KMS-11 (cell line): ENCODE measurements at regions not wholly inside any gene's neighbourhood (a gene's known extent, or its start where the extent isn't known, plus 50 kb on each side); places are given as distances from the start of the nearest gene placed in this dataset.

Experiments used
- H2AFZ ChIP-seq: fragments of 200-600 bp; sonication (generic); 2 replicates; pipeline ENCODE4 v1.6.1; 2016; ENCODE audit warnings: antibody characterized with exemption, mixed run types, low read depth
- H3K27ac ChIP-seq: fragments of 200-600 bp; sonication (generic); 2 replicates; pipeline ENCODE4 v1.6.1; 2016; ENCODE audit warnings: mild to moderate bottlenecking, mixed run types
- H3K27me3 ChIP-seq: fragments of 200-600 bp; sonication (generic); 2 replicates; pipeline ENCODE4 v1.6.1; 2017; ENCODE audit warnings: mild to moderate bottlenecking, low read depth, mixed run types, moderate library complexity; ENCODE audit not compliant: insufficient read depth
- H3K36me3 ChIP-seq: fragments of 200-600 bp; sonication (generic); 2 replicates; pipeline ENCODE4 v1.6.1; 2017; ENCODE audit warnings: mild to moderate bottlenecking, mixed run types; ENCODE audit not compliant: insufficient read depth
- H3K4me1 ChIP-seq: fragments of 200-600 bp; sonication (generic); 2 replicates; pipeline ENCODE4 v1.6.1; 2016; ENCODE audit warnings: mild to moderate bottlenecking, low read depth, mixed run types; ENCODE audit not compliant: poor library complexity, severe bottlenecking
- H3K4me2 ChIP-seq: fragments of 200-600 bp; sonication (generic); 2 replicates; pipeline ENCODE4 v1.7.0; 2016; ENCODE audit warnings: mild to moderate bottlenecking, mixed run types
- H3K4me3 ChIP-seq: fragments of 200-600 bp; sonication (generic); IDR thresholded peaks from 2 replicates; pipeline ENCODE4 v1.6.1; 2017; ENCODE audit warnings: low read depth, low read length, mixed read lengths; ENCODE audit not compliant: insufficient read depth
- H3K79me2 ChIP-seq: fragments of 200-600 bp; sonication (generic); 2 replicates; pipeline ENCODE4 v1.6.1; 2016; ENCODE audit warnings: low read depth, mixed run types; ENCODE audit not compliant: insufficient read depth
- H3K9ac ChIP-seq: fragments of 200-600 bp; sonication (generic); 2 replicates; pipeline ENCODE4 v1.6.1; 2016; ENCODE audit warnings: mild to moderate bottlenecking, mixed run types
- H4K20me1 ChIP-seq: fragments of 200-600 bp; sonication (generic); 2 replicates; pipeline ENCODE4 v1.6.1; 2016; ENCODE audit warnings: mild to moderate bottlenecking, mixed run types; ENCODE audit not compliant: insufficient read depth
- CTCF ChIP-seq: fragments of 200-600 bp; sonication (generic); conservative IDR thresholded peaks from 2 replicates; pipeline ENCODE4 v1.6.1; 2017; ENCODE audit warnings: low read depth, mild to moderate bottlenecking, antibody characterized with exemption, low read length, moderate library complexity, mixed read lengths

GRCh38 chr2:217329023-217329431 lies 469.2 kb upstream of the TNP1 start:
- Histone ChIP-seq H3K36me3 (no peaks in the 10 kb centered on the region), H3K9ac (no peak overlapping the region), H3K27me3 (no peaks in the 10 kb centered on the region), H3K4me3 (no peak overlapping the region), H4K20me1 (no peaks in the 10 kb centered on the region), H2AFZ (no peak overlapping the region), H3K27ac (no peak overlapping the region), H3K4me2 (no peak overlapping the region), H3K79me2 (no peaks in the 10 kb centered on the region), H3K4me1 (no peaks in the 10 kb centered on the region)
- TF ChIP-seq CTCF, result no peak

- H3K27me3 ChIP-seq, result no peaks in the 10 kb centered on the region
- no peaks in the 10 kb centered on the region for H4K20me1 ChIP-seq
- H3K9ac ChIP-seq, result no peak overlapping the region
- H3K79me2 ChIP-seq, result no peaks in the 10 kb centered on the region
- H3K4me1 ChIP-seq, result no peaks in the 10 kb centered on the region
- H3K27ac ChIP-seq, result no peak overlapping the region
- H3K4me3 ChIP-seq, result no peak overlapping the region
- H3K4me2 ChIP-seq, result no peak overlapping the region
- H2AFZ ChIP-seq, result no peak overlapping the region
- H3K36me3 ChIP-seq, result no peaks in the 10 kb centered on the region
- TF ChIP-seq CTCF, result no peak
Observed at GRCh38 chr2:217328622-217328978, 468.7 kb upstream of the TNP1 start.

- H3K4me2 ChIP-seq, result no peak overlapping the region
- H3K4me3 ChIP-seq, result no peak overlapping the region
- H3K27me3 ChIP-seq, result no peaks in the 10 kb centered on the region
- no peak overlapping the region for H3K27ac ChIP-seq
- no peaks in the 10 kb centered on the region for H4K20me1 ChIP-seq
- H3K9ac ChIP-seq, result no peak overlapping the region
- H3K4me1 ChIP-seq, result no peaks in the 10 kb centered on the region
- no peak overlapping the region for H2AFZ ChIP-seq
- no peak for TF ChIP-seq CTCF
- no peaks in the 10 kb centered on the region for H3K79me2 ChIP-seq
- H3K36me3 ChIP-seq, result no peaks in the 10 kb centered on the region
Observed at GRCh38 chr2:217327953-217328621, 468.2 kb upstream of the TNP1 start.

GRCh38 chr2:217326238-217327022 lies 466.6 kb upstream of the TNP1 start:
- no peak overlapping the region for H3K4me2 ChIP-seq
- no peaks in the 10 kb centered on the region for H4K20me1 ChIP-seq
- H3K4me1 ChIP-seq, result no peaks in the 10 kb centered on the region
- H3K27me3 ChIP-seq, result no peaks in the 10 kb centered on the region
- H3K36me3 ChIP-seq, result no peaks in the 10 kb centered on the region
- TF ChIP-seq CTCF, result no peak
- no peak overlapping the region for H3K4me3 ChIP-seq
- H2AFZ ChIP-seq, result no peak overlapping the region
- H3K79me2 ChIP-seq, result no peaks in the 10 kb centered on the region
- no peak overlapping the region for H3K27ac ChIP-seq
- H3K9ac ChIP-seq, result no peak overlapping the region
